ENCODE measurements at regions not wholly inside any gene's neighbourhood (a gene's known extent, or its start where the extent isn't known, plus 50 kb on each side); places are given as distances from the start of the nearest gene placed in this dataset.

GRCh38 chr9:89780959-89781358 lies 176.1 kb downstream of the GADD45G start:
- H3K27ac ChIP-seq (ENCODE audit: low read depth, low read length, poor library complexity, severe bottlenecking): no peak overlapping the region
- intact Hi-C loops (cut with micrococcal nuclease; ENCODE audit: unreplicated experiment): no loop called here
- no TSS peak for BruUV-seq (replicated peaks)

GRCh38 chr9:89781838-89782540 lies 177.2 kb downstream of the GADD45G start:
- intact Hi-C loops (cut with micrococcal nuclease; ENCODE audit: unreplicated experiment): no loop called here
- POLR2A ChIA-PET: interaction anchor here (1.2 to 1.8 kb wide), 2 partner anchors 29 to 34 kb away, joined by 4 read pairs; no protein-coding TSS in a partner anchor
- Histone ChIP-seq H3K27ac (ENCODE audit: low read depth, low read length, poor library complexity, severe bottlenecking) (no peak overlapping the region), H3K4me3 (ENCODE audit: low read depth, low read length, poor library complexity, severe bottlenecking) (no peak overlapping the region), H3K4me1 (ENCODE audit: insufficient read depth, low read length, poor library complexity, severe bottlenecking) (peaks cover 11% of the 10 kb centered on the region), H2AFZ (ENCODE audit: low read length) (no peak overlapping the region), H3K36me3 (ENCODE audit: insufficient read depth, low read length) (no peaks in the 10 kb centered on the region), H4K20me1 (ENCODE audit: insufficient read depth, low read length) (no peaks in the 10 kb centered on the region), H3K9me2 (ENCODE audit: insufficient read depth, low read length) (no peaks in the 10 kb centered on the region), H3K79me2 (ENCODE audit: insufficient read depth, low read depth, low read length) (no peaks in the 10 kb centered on the region), H3K9me3 (ENCODE audit: low read length) (no peaks in the 10 kb centered on the region), H3K4me2 (ENCODE audit: low read length) (no peak overlapping the region)
- TF ChIP-seq CTCF (conservative IDR thresholded peaks at IDR 0.05; ENCODE audit: low read length): no peak
- no peak for TF ChIP-seq EZH2phosphoT487 (IDR thresholded peaks at IDR 0.05; ENCODE audit: borderline replicate concordance, low read depth, low read length)
- peak; percentile 52 for DNase-seq (ENCODE audit: low spot score)
- BruUV-seq (replicated peaks): no TSS peak
- CTCF ChIA-PET (ENCODE audit: unreplicated experiment): no interaction called here

More at GRCh38 chr9:89780959-89781358, 176.1 kb downstream of the GADD45G start:
- H3K4me2 ChIP-seq (ENCODE audit: low read length): no peak overlapping the region
- H3K36me3 ChIP-seq (ENCODE audit: insufficient read depth, low read length): no peaks in the 10 kb centered on the region
- no peaks in the 10 kb centered on the region for H3K9me3 ChIP-seq (ENCODE audit: low read length)
- no peak overlapping the region for H2AFZ ChIP-seq (ENCODE audit: low read length)
- H4K20me1 ChIP-seq (ENCODE audit: insufficient read depth, low read length): no peaks in the 10 kb centered on the region
- no peak for DNase-seq (ENCODE audit: low spot score)
- no peak overlapping the region for H3K4me3 ChIP-seq (ENCODE audit: low read depth, low read length, poor library complexity, severe bottlenecking)
- H3K79me2 ChIP-seq (ENCODE audit: insufficient read depth, low read depth, low read length): no peaks in the 10 kb centered on the region
- CTCF ChIA-PET (ENCODE audit: unreplicated experiment): no interaction called here
- POLR2A ChIA-PET: interaction anchor here (1.2 kb wide), 1 partner anchor 28 kb away, joined by 4 read pairs; no protein-coding TSS in a partner anchor
- no peaks in the 10 kb centered on the region for H3K9me2 ChIP-seq (ENCODE audit: insufficient read depth, low read length)
- H3K4me1 ChIP-seq (ENCODE audit: insufficient read depth, low read length, poor library complexity, severe bottlenecking): peaks cover 11% of the 10 kb centered on the region
- TF ChIP-seq CTCF (conservative IDR thresholded peaks at IDR 0.05; ENCODE audit: low read length) (no peak), EZH2phosphoT487 (IDR thresholded peaks at IDR 0.05; ENCODE audit: borderline replicate concordance, low read depth, low read length) (no peak)

GRCh38 chr9:89786655-89787054 lies 181.8 kb downstream of the GADD45G start:
- no peaks in the 10 kb centered on the region for H3K9me3 ChIP-seq (ENCODE audit: low read length)
- no peaks in the 10 kb centered on the region for H3K9me2 ChIP-seq (ENCODE audit: insufficient read depth, low read length)
- H3K27ac ChIP-seq (ENCODE audit: low read depth, low read length, poor library complexity, severe bottlenecking): no peak overlapping the region
- BruUV-seq (replicated peaks): no TSS peak
- no peak overlapping the region for H3K4me2 ChIP-seq (ENCODE audit: low read length)
- ChIA-PET CTCF (ENCODE audit: unreplicated experiment) (no interaction called here), POLR2A (no interaction called here)
- no peaks in the 10 kb centered on the region for H3K79me2 ChIP-seq (ENCODE audit: insufficient read depth, low read depth, low read length)
- no peak overlapping the region for H2AFZ ChIP-seq (ENCODE audit: low read length)
- H4K20me1 ChIP-seq (ENCODE audit: insufficient read depth, low read length): no peaks in the 10 kb centered on the region
- no peak for DNase-seq (ENCODE audit: low spot score)
- intact Hi-C loops (cut with micrococcal nuclease; ENCODE audit: unreplicated experiment): no loop called here
- no peak overlapping the region for H3K4me3 ChIP-seq (ENCODE audit: low read depth, low read length, poor library complexity, severe bottlenecking)
- H3K4me1 ChIP-seq (ENCODE audit: insufficient read depth, low read length, poor library complexity, severe bottlenecking): peaks cover 6% of the 10 kb centered on the region
- no peak for TF ChIP-seq CTCF (conservative IDR thresholded peaks at IDR 0.05; ENCODE audit: low read length)
- no peak for TF ChIP-seq EZH2phosphoT487 (IDR thresholded peaks at IDR 0.05; ENCODE audit: borderline replicate concordance, low read depth, low read length)
- H3K36me3 ChIP-seq (ENCODE audit: insufficient read depth, low read length): no peaks in the 10 kb centered on the region

All from OCI-LY7 (cell line).